Lower lobe of right lung (tissue), 2 donors: ENCODE measurements at regions not wholly inside any gene's neighbourhood (a gene's known extent, or its start where the extent isn't known, plus 50 kb on each side); places are given as distances from the start of the nearest gene placed in this dataset.

Experiments
- ATAC-seq, 2 donors: fragments of 200-7000 bp; cut with Tn5 transposase; one replicate each; pipeline ENCODE4 v1.9.1; 2020 to 2022; ENCODE audit warnings: mild to moderate bottlenecking in 2 of 2, moderate library complexity in 2 of 2
- DNase-seq: peaks from one replicate; pipeline ENCODE4 v3.0.0-alpha.2; 2020
- H3K27ac ChIP-seq: fragments of 200-600 bp; one replicate; pipeline ENCODE4 v1.8.0; 2022
- H3K27me3 ChIP-seq: fragments of 200-600 bp; one replicate; pipeline ENCODE4 v1.8.0; 2022; ENCODE audit warnings: low read depth
- H3K36me3 ChIP-seq: fragments of 200-600 bp; one replicate; pipeline ENCODE4 v1.8.0; 2022; ENCODE audit warnings: mild to moderate bottlenecking
- H3K4me1 ChIP-seq: fragments of 200-600 bp; one replicate; pipeline ENCODE4 v1.8.0; 2022
- H3K4me3 ChIP-seq: fragments of 200-600 bp; one replicate; pipeline ENCODE4 v1.8.0; 2022; ENCODE audit warnings: mild to moderate bottlenecking
- H3K9me3 ChIP-seq: fragments of 200-600 bp; one replicate; pipeline ENCODE4 v1.8.0; 2022
- CTCF ChIP-seq: fragments of 200-600 bp; IDR thresholded peaks from one replicate; pipeline ENCODE4 v1.8.0; 2022; ENCODE audit warnings: antibody characterized with exemption, mild to moderate bottlenecking
- intact Hi-C: fragments of 100-400 bp; cut with DNase I; formaldehyde crosslinking; loops from one replicate; pipeline ENCODE4 v1.11.0; 2022
- donor health status: DM: no; HTN: yes; CAD: no; lungs with severe emphysema.

GRCh38 chr12:97038834-97039233, 131.8 kb downstream of the NEDD1 start:
- ATAC-seq = no peak
- intact Hi-C loops = no loop called here

GRCh38 chr12:97046901-97047300, 139.8 kb downstream of the NEDD1 start:
- TF ChIP-seq CTCF = no peak
- H3K9me3 ChIP-seq = no peaks in the 10 kb centered on the region
- H3K27me3 ChIP-seq = no peaks in the 10 kb centered on the region
- ATAC-seq = no peak
- H3K4me1 ChIP-seq = no peaks in the 10 kb centered on the region
- intact Hi-C loops = no loop called here
- H3K27ac ChIP-seq = no peak overlapping the region
- H3K36me3 ChIP-seq = no peaks in the 10 kb centered on the region
- no peak overlapping the region for H3K4me3 ChIP-seq
- no peak for DNase-seq

More at GRCh38 chr12:97038834-97039233, 131.8 kb downstream of the NEDD1 start:
- H3K9me3 ChIP-seq = no peaks in the 10 kb centered on the region
- no peak for TF ChIP-seq CTCF
- H3K36me3 ChIP-seq = no peaks in the 10 kb centered on the region
- no peak for DNase-seq
- no peaks in the 10 kb centered on the region for H3K27me3 ChIP-seq
- no peak overlapping the region for H3K27ac ChIP-seq
- no peak overlapping the region for H3K4me3 ChIP-seq
- H3K4me1 ChIP-seq = no peaks in the 10 kb centered on the region

GRCh38 chr12:97047361-97047760, 140.3 kb downstream of the NEDD1 start:
- Histone ChIP-seq H3K27ac (no peak overlapping the region), H3K36me3 (no peaks in the 10 kb centered on the region), H3K9me3 (no peaks in the 10 kb centered on the region), H3K4me1 (no peaks in the 10 kb centered on the region), H3K4me3 (no peak overlapping the region), H3K27me3 (no peaks in the 10 kb centered on the region)
- ATAC-seq (no peak), DNase-seq (no peak)
- intact Hi-C loops = no loop called here
- TF ChIP-seq CTCF = no peak

- Histone ChIP-seq H3K4me3 (no peak overlapping the region), H3K4me1 (no peaks in the 10 kb centered on the region), H3K36me3 (no peaks in the 10 kb centered on the region), H3K9me3 (no peaks in the 10 kb centered on the region), H3K27ac (no peak overlapping the region), H3K27me3 (no peaks in the 10 kb centered on the region)
- DNase-seq (no peak), ATAC-seq (no peak)
- intact Hi-C loops = no loop called here
- no peak for TF ChIP-seq CTCF
Observed at GRCh38 chr12:97048421-97049035, 141.5 kb downstream of the NEDD1 start.

GRCh38 chr12:97050509-97050908, 143.5 kb downstream of the NEDD1 start:
- H3K9me3 ChIP-seq = no peaks in the 10 kb centered on the region
- H3K27ac ChIP-seq = no peak overlapping the region
- TF ChIP-seq CTCF = no peak
- intact Hi-C loops = no loop called here
- H3K27me3 ChIP-seq = no peaks in the 10 kb centered on the region
- H3K36me3 ChIP-seq = no peaks in the 10 kb centered on the region
- H3K4me1 ChIP-seq = no peaks in the 10 kb centered on the region
- DNase-seq (no peak), ATAC-seq (no peak)
- no peak overlapping the region for H3K4me3 ChIP-seq
